ENCODE measurements at regions not wholly inside any gene's neighbourhood (a gene's known extent, or its start where the extent isn't known, plus 50 kb on each side); places are given as distances from the start of the nearest gene placed in this dataset.

DNA sequence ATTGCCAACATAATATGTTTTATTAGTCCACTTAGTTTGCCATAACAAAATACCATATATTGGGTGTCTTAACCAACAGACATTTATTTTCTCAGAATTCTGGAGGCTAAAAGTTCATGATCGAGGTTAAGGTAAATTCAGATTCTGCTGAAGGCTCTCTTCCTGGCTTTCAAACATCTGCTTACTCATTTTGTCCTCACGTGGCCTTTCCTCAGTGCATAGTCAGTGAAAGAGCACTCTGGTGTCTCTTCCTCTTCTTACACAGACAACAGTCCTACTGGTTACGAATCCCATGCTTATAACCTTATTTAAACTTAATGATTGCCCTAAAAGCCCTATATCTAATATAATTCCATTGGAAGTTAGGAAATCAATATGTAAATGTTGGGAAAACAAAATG is 479.7 kb downstream of the FSCB start (continued):
- TF ChIP-seq CTCF (IDR thresholded peaks at IDR 0.05): no peak
- TF ChIP-seq HDAC2 (IDR thresholded peaks at IDR 0.05): no peak
- TF ChIP-seq, protein P1, sequence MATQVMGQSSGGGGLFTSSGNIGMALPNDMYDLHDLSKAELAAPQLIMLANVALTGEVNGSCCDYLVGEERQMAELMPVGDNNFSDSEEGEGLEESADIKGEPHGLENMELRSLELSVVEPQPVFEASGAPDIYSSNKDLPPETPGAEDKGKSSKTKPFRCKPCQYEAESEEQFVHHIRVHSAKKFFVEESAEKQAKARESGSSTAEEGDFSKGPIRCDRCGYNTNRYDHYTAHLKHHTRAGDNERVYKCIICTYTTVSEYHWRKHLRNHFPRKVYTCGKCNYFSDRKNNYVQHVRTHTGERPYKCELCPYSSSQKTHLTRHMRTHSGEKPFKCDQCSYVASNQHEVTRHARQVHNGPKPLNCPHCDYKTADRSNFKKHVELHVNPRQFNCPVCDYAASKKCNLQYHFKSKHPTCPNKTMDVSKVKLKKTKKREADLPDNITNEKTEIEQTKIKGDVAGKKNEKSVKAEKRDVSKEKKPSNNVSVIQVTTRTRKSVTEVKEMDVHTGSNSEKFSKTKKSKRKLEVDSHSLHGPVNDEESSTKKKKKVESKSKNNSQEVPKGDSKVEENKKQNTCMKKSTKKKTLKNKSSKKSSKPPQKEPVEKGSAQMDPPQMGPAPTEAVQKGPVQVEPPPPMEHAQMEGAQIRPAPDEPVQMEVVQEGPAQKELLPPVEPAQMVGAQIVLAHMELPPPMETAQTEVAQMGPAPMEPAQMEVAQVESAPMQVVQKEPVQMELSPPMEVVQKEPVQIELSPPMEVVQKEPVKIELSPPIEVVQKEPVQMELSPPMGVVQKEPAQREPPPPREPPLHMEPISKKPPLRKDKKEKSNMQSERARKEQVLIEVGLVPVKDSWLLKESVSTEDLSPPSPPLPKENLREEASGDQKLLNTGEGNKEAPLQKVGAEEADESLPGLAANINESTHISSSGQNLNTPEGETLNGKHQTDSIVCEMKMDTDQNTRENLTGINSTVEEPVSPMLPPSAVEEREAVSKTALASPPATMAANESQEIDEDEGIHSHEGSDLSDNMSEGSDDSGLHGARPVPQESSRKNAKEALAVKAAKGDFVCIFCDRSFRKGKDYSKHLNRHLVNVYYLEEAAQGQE (IDR thresholded peaks at IDR 0.05): no peak
- TF ChIP-seq HOXB5 (CRISPR knock-in tag; IDR thresholded peaks at IDR 0.05): no peak
- no peak for TF ChIP-seq NPAS2 (CRISPR knock-in tag; IDR thresholded peaks at IDR 0.05; ENCODE audit: borderline replicate concordance)
- TF ChIP-seq RNF2 (IDR thresholded peaks at IDR 0.05; ENCODE audit: borderline replicate concordance, low read depth): no peak
- TF ChIP-seq, protein P2, sequence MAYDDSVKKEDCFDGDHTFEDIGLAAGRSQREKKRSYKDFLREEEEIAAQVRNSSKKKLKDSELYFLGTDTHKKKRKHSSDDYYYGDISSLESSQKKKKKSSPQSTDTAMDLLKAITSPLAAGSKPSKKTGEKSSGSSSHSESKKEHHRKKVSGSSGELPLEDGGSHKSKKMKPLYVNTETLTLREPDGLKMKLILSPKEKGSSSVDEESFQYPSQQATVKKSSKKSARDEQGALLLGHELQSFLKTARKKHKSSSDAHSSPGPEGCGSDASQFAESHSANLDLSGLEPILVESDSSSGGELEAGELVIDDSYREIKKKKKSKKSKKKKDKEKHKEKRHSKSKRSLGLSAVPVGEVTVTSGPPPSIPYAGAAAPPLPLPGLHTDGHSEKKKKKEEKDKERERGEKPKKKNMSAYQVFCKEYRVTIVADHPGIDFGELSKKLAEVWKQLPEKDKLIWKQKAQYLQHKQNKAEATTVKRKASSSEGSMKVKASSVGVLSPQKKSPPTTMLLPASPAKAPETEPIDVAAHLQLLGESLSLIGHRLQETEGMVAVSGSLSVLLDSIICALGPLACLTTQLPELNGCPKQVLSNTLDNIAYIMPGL (CRISPR knock-in tag; IDR thresholded peaks at IDR 0.05; ENCODE audit: borderline replicate concordance): no peak
- no peak for TF ChIP-seq TFCP2L1 (CRISPR knock-in tag; IDR thresholded peaks at IDR 0.05)
- TF ChIP-seq FOXS1 (CRISPR knock-in tag; IDR thresholded peaks at IDR 0.05): no peak
- no peak for TF ChIP-seq NR3C1 (IDR thresholded peaks at IDR 0.05)
- no peak for TF ChIP-seq CBX2 (IDR thresholded peaks at IDR 0.05; ENCODE audit: borderline replicate concordance, low read depth)

GRCh38 chr14:44010595-44010994 is 496.5 kb downstream of the FSCB start:
- H3K4me1 ChIP-seq: no peaks in the 10 kb centered on the region
- TF ChIP-seq ESRRA (IDR thresholded peaks at IDR 0.05; ENCODE audit: borderline replicate concordance, low read length): no peak
- DNase-seq (ENCODE audit: low read depth in 1 of 2, low spot score in 1 of 2): no peak
- H3K9me3 ChIP-seq: no peaks in the 10 kb centered on the region
- no peak overlapping the region for H3K4me2 ChIP-seq
- CTCF ChIA-PET: no interaction called here
- POLR2A ChIA-PET: no interaction called here
- no peak overlapping the region for H3K4me3 ChIP-seq
- H3K27ac ChIP-seq: no peak overlapping the region
- ATAC-seq: no peak
- FAIRE-seq: no peak

- H3K9me3 ChIP-seq: no peaks in the 10 kb centered on the region
- no peak for DNase-seq (ENCODE audit: low read depth in 1 of 2, low spot score in 1 of 2)
- no peaks in the 10 kb centered on the region for H3K4me1 ChIP-seq
- ChIA-PET POLR2A (no interaction called here), CTCF (no interaction called here)
- H3K27ac ChIP-seq: no peak overlapping the region
- no peak for FAIRE-seq
- WGBS (ENCODE audit: missing lambda C conversion rate): 6% methylated on average over 3 of the region's 3 CpGs
- H3K4me2 ChIP-seq: no peak overlapping the region
- no peak overlapping the region for H3K4me3 ChIP-seq
- ATAC-seq: no peak
- TF ChIP-seq NFE2L2 (conservative IDR thresholded peaks at IDR 0.05; ENCODE audit: low read length): no peak
- TF ChIP-seq HEYL (CRISPR knock-in tag; IDR thresholded peaks at IDR 0.05): no peak
- TF ChIP-seq, protein P3, sequence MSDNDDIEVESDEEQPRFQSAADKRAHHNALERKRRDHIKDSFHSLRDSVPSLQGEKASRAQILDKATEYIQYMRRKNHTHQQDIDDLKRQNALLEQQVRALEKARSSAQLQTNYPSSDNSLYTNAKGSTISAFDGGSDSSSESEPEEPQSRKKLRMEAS (IDR thresholded peaks at IDR 0.05): no peak
- no peak for TF ChIP-seq RAD21 (conservative IDR thresholded peaks at IDR 0.05 in 1 of 2, IDR thresholded peaks at IDR 0.05 in 1 of 2)
- TF ChIP-seq MAZ (IDR thresholded peaks at IDR 0.05; ENCODE audit: borderline replicate concordance, low read depth, low read length): no peak
- TF ChIP-seq MYC (IDR thresholded peaks at IDR 0.05; ENCODE audit: borderline replicate concordance, low read length): no peak
- TF ChIP-seq ELK1 (IDR thresholded peaks at IDR 0.05; ENCODE audit: low read depth, low read length): no peak
- TF ChIP-seq HOXB13 (CRISPR knock-in tag; IDR thresholded peaks at IDR 0.05; ENCODE audit: low read depth): no peak
- TF ChIP-seq RFX5 (IDR thresholded peaks at IDR 0.05): no peak
- TF ChIP-seq, protein P2 (CRISPR knock-in tag; IDR thresholded peaks at IDR 0.05; ENCODE audit: borderline replicate concordance): no peak
- TF ChIP-seq RCOR1 (IDR thresholded peaks at IDR 0.05; ENCODE audit: low read depth, low read length): no peak
- TF ChIP-seq FOSL2 (IDR thresholded peaks at IDR 0.05): no peak
- TF ChIP-seq FOSL2 (CRISPR knock-in tag; IDR thresholded peaks at IDR 0.05): no peak
- TF ChIP-seq FOSB (CRISPR knock-in tag; IDR thresholded peaks at IDR 0.05): no peak
These were observed 497.0 kb downstream of the FSCB start for GRCh38 chr14:44010071-44010470.
